MM.1S (cell line): ENCODE measurements at regions not wholly inside any gene's neighbourhood (a gene's known extent, or its start where the extent isn't known, plus 50 kb on each side); places are given as distances from the start of the nearest gene placed in this dataset.

Source experiments
- DNase-seq: peaks from one replicate; pipeline ENCODE4 v3.0.0-alpha.2; 2015
- H2AFZ ChIP-seq: fragments of 300-600 bp; sonication (generic); 2 replicates; pipeline ENCODE4 v1.6.0; 2016; ENCODE audit warnings: antibody characterized with exemption, low read length
- H3F3A ChIP-seq: fragments of 300-600 bp; sonication (generic); 2 replicates; pipeline ENCODE4 v1.6.1; 2016; ENCODE audit warnings: mild to moderate bottlenecking, antibody characterized with exemption, low read length, moderate library complexity, mixed read lengths; ENCODE audit not compliant: insufficient read depth
- H3K27ac ChIP-seq: fragments of 300-600 bp; sonication (generic); 2 replicates; pipeline ENCODE4 v1.5.1; 2016; ENCODE audit warnings: mild to moderate bottlenecking, low read length
- H3K27me3 ChIP-seq: fragments of 300-600 bp; sonication (generic); replicated peaks from 2 replicates; pipeline ENCODE4 v1.6.0; 2016; ENCODE audit warnings: low read length; ENCODE audit not compliant: insufficient read depth
- H3K36me3 ChIP-seq: fragments of 300-600 bp; sonication (generic); replicated peaks from 2 replicates; pipeline ENCODE4 v1.6.1; 2016; ENCODE audit warnings: mild to moderate bottlenecking, low read length, mixed read lengths; ENCODE audit not compliant: insufficient read depth
- H3K4me1 ChIP-seq: fragments of 300-600 bp; sonication (generic); 2 replicates; pipeline ENCODE4 v1.6.1; 2016; ENCODE audit warnings: low read length, mixed read lengths
- H3K4me2 ChIP-seq: fragments of 300-600 bp; sonication (generic); 2 replicates; pipeline ENCODE4 v1.6.0; 2016; ENCODE audit warnings: low read depth, low read length
- H3K4me3 ChIP-seq: fragments of 300-600 bp; sonication (generic); 2 replicates; pipeline ENCODE4 v1.5.1; 2016; ENCODE audit warnings: low read length, mixed read lengths
- H3K79me2 ChIP-seq: fragments of 300-600 bp; sonication (generic); 2 replicates; pipeline ENCODE4 v1.6.1; 2016; ENCODE audit warnings: mixed run types, low read length, mixed read lengths
- H3K9ac ChIP-seq: fragments of 300-600 bp; sonication (generic); 2 replicates; pipeline ENCODE4 v1.6.1; 2016; ENCODE audit warnings: low read length, mixed read lengths
- H3K9me2 ChIP-seq: fragments of 300-600 bp; sonication (generic); replicated peaks from 2 replicates; pipeline ENCODE4 v1.6.1; 2016; ENCODE audit warnings: mild to moderate bottlenecking, low read length, mixed read lengths; ENCODE audit not compliant: insufficient read depth
- H3K9me3 ChIP-seq: fragments of 300-600 bp; sonication (generic); replicated peaks from 2 replicates; pipeline ENCODE4 v1.6.1; 2016; ENCODE audit warnings: mild to moderate bottlenecking, low read length, mixed read lengths; ENCODE audit not compliant: insufficient read depth
- H4K20me1 ChIP-seq: fragments of 300-600 bp; sonication (generic); 2 replicates; pipeline ENCODE4 v1.6.1; 2016; ENCODE audit warnings: mild to moderate bottlenecking, low read length, moderate library complexity, mixed read lengths; ENCODE audit not compliant: insufficient read depth
- EZH2 ChIP-seq: fragments of 300-600 bp; sonication (generic); optimal IDR thresholded peaks from 2 replicates; pipeline ENCODE3; 2017; ENCODE audit warnings: low read depth, mild to moderate bottlenecking, antibody characterized with exemption, low read length, mixed read lengths
- EZH2phosphoT487 ChIP-seq: fragments of 300-600 bp; sonication (generic); IDR thresholded peaks from 2 replicates; pipeline ENCODE4 v1.6.1; 2018; ENCODE audit warnings: antibody characterized with exemption, low read length
- TF ChIP-seq, protein P1 (sequence below): fragments of 300-600 bp; sonication (generic); IDR thresholded peaks from 2 replicates; pipeline ENCODE4 v1.5.1; 2016; ENCODE audit warnings: antibody characterized with exemption, low read length, mixed read lengths

- no peak for DNase-seq
- H4K20me1 ChIP-seq = no peaks in the 10 kb centered on the region
- H3K4me1 ChIP-seq = no peaks in the 10 kb centered on the region
- H3K27me3 ChIP-seq = no peaks in the 10 kb centered on the region
- H2AFZ ChIP-seq = no peak overlapping the region
- TF ChIP-seq EZH2 (no peak), EZH2phosphoT487 (no peak)
- TF ChIP-seq, protein P1, sequence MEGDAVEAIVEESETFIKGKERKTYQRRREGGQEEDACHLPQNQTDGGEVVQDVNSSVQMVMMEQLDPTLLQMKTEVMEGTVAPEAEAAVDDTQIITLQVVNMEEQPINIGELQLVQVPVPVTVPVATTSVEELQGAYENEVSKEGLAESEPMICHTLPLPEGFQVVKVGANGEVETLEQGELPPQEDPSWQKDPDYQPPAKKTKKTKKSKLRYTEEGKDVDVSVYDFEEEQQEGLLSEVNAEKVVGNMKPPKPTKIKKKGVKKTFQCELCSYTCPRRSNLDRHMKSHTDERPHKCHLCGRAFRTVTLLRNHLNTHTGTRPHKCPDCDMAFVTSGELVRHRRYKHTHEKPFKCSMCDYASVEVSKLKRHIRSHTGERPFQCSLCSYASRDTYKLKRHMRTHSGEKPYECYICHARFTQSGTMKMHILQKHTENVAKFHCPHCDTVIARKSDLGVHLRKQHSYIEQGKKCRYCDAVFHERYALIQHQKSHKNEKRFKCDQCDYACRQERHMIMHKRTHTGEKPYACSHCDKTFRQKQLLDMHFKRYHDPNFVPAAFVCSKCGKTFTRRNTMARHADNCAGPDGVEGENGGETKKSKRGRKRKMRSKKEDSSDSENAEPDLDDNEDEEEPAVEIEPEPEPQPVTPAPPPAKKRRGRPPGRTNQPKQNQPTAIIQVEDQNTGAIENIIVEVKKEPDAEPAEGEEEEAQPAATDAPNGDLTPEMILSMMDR = no peak
- no peaks in the 10 kb centered on the region for H3K9me2 ChIP-seq
- no peaks in the 10 kb centered on the region for H3K79me2 ChIP-seq
- no peak overlapping the region for H3K9ac ChIP-seq
- H3K27ac ChIP-seq = no peak overlapping the region
- no peak overlapping the region for H3K4me3 ChIP-seq
- H3K4me2 ChIP-seq = no peak overlapping the region
- no peaks in the 10 kb centered on the region for H3K36me3 ChIP-seq
- H3F3A ChIP-seq = no peaks in the 10 kb centered on the region
- H3K9me3 ChIP-seq = no peaks in the 10 kb centered on the region
These were observed 380.8 kb upstream of the ANXA10 start for GRCh38 chr4:167711517-167711916.

DNA sequence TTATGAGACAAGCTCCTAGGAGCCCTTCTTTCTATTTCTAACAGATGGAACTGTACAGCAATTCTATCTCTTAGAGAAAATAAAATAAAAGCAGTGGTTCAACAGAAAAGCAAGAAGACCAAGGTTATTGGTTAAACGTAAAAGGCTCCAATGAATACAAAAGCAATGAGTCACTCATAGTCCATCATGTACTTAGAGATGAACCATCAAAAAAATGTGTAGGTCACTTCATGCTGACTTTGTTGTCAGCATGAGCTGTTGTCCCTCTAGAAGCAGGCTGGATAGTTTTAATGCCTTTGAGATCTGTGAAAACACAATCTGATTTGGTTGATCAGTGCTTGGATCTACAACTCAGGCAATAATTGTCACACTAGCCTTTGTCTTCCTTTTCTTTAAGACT is 378.6 kb upstream of the ANXA10 start:
- no peaks in the 10 kb centered on the region for H3K27me3 ChIP-seq
- H3K27ac ChIP-seq = no peak overlapping the region
- H3K4me2 ChIP-seq = no peak overlapping the region
- H3K9ac ChIP-seq = no peak overlapping the region
- H3K4me1 ChIP-seq = no peaks in the 10 kb centered on the region
- DNase-seq = no peak
- H2AFZ ChIP-seq = no peak overlapping the region
- TF ChIP-seq EZH2phosphoT487 (no peak), EZH2 (no peak)
- TF ChIP-seq, protein P1 = no peak
- no peaks in the 10 kb centered on the region for H4K20me1 ChIP-seq
- no peaks in the 10 kb centered on the region for H3K36me3 ChIP-seq
- H3K79me2 ChIP-seq = no peaks in the 10 kb centered on the region
- H3K9me3 ChIP-seq = no peaks in the 10 kb centered on the region
- no peaks in the 10 kb centered on the region for H3F3A ChIP-seq
- H3K9me2 ChIP-seq = no peaks in the 10 kb centered on the region
- H3K4me3 ChIP-seq = no peak overlapping the region

GRCh38 chr4:167715176-167715575 is 377.2 kb upstream of the ANXA10 start:
- TF ChIP-seq, protein P1 = no peak
- no peak for TF ChIP-seq EZH2
- TF ChIP-seq EZH2phosphoT487 = no peak
- H2AFZ ChIP-seq = no peak overlapping the region
- no peaks in the 10 kb centered on the region for H3F3A ChIP-seq
- H3K36me3 ChIP-seq = no peaks in the 10 kb centered on the region
- H4K20me1 ChIP-seq = no peaks in the 10 kb centered on the region
- H3K9me3 ChIP-seq = no peaks in the 10 kb centered on the region
- H3K27me3 ChIP-seq = no peaks in the 10 kb centered on the region
- H3K9ac ChIP-seq = no peak overlapping the region
- no peak overlapping the region for H3K4me2 ChIP-seq
- no peak for DNase-seq
- H3K4me1 ChIP-seq = no peaks in the 10 kb centered on the region
- no peak overlapping the region for H3K4me3 ChIP-seq
- no peaks in the 10 kb centered on the region for H3K79me2 ChIP-seq
- no peak overlapping the region for H3K27ac ChIP-seq
- no peaks in the 10 kb centered on the region for H3K9me2 ChIP-seq
